Brain microvascular endothelial cell (primary cell): ENCODE measurements at regions not wholly inside any gene's neighbourhood (a gene's known extent, or its start where the extent isn't known, plus 50 kb on each side); places are given as distances from the start of the nearest gene placed in this dataset.

Source experiments
- DNase-seq: peaks from one replicate; pipeline ENCODE4 v3.0.0-alpha.2; 2020
- H3K27ac ChIP-seq: fragments of 250-450 bp; sonication (Bioruptor Pico); 2 replicates; pipeline ENCODE4 v1.5.1; 2020; ENCODE audit warnings: mild to moderate bottlenecking, moderate library complexity
- H3K27me3 ChIP-seq: fragments of 250-450 bp; sonication (Bioruptor Pico); replicated peaks from 2 replicates; pipeline ENCODE4 v1.5.1; 2020; ENCODE audit warnings: mild to moderate bottlenecking
- H3K36me3 ChIP-seq: fragments of 250-450 bp; sonication (Bioruptor Pico); replicated peaks from 2 replicates; pipeline ENCODE4 v1.5.1; 2020; ENCODE audit warnings: mild to moderate bottlenecking
- H3K4me3 ChIP-seq: 2 replicates; pipeline ENCODE4 v1.5.1; 2011; ENCODE audit warnings: low read depth, mild to moderate bottlenecking, control low read depth, low read length, moderate library complexity
- in situ Hi-C: cut with HindIII; loops from 2 replicates; pipeline ENCODE4 v1.10.0; 2017; ENCODE audit warnings: low sequenced_read_pairs, low pct_ligation_motif_present
- TF ChIP-seq, protein P1 (sequence below): IDR thresholded peaks from 2 replicates; pipeline ENCODE4 v1.5.1; 2011; ENCODE audit warnings: low read depth, mild to moderate bottlenecking, moderate library complexity, low read length, control low read depth, inconsistent platforms; ENCODE audit errors: missing control alignments

DNA sequence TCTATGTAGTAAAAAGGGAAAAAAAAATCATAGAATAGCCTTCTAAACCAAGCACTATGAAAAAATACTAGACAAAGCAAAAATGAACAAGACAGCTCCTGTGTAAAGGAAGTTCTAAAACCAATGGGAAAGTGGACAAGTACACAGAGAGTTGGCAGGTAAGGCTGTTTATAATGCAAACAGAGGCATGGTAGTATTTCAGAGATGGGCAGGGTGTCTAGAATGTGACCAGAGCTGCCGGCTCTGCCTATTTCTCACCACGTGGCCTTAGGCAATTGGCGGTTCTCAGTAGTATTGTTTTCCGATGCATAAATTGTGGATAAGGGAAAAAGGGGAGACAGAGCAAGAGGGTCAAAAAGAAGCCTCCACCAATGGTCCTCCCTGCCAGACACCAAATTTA, 173.6 kb downstream of the ANKRD30B start:
- DNase-seq: no peak
- Histone ChIP-seq H3K4me3 (no peak overlapping the region), H3K36me3 (no peaks in the 10 kb centered on the region), H3K27me3 (no peaks in the 10 kb centered on the region), H3K27ac (no peak overlapping the region)
- in situ Hi-C loops: no loop called here
- TF ChIP-seq, protein P1, sequence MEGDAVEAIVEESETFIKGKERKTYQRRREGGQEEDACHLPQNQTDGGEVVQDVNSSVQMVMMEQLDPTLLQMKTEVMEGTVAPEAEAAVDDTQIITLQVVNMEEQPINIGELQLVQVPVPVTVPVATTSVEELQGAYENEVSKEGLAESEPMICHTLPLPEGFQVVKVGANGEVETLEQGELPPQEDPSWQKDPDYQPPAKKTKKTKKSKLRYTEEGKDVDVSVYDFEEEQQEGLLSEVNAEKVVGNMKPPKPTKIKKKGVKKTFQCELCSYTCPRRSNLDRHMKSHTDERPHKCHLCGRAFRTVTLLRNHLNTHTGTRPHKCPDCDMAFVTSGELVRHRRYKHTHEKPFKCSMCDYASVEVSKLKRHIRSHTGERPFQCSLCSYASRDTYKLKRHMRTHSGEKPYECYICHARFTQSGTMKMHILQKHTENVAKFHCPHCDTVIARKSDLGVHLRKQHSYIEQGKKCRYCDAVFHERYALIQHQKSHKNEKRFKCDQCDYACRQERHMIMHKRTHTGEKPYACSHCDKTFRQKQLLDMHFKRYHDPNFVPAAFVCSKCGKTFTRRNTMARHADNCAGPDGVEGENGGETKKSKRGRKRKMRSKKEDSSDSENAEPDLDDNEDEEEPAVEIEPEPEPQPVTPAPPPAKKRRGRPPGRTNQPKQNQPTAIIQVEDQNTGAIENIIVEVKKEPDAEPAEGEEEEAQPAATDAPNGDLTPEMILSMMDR: no peak

DNA sequence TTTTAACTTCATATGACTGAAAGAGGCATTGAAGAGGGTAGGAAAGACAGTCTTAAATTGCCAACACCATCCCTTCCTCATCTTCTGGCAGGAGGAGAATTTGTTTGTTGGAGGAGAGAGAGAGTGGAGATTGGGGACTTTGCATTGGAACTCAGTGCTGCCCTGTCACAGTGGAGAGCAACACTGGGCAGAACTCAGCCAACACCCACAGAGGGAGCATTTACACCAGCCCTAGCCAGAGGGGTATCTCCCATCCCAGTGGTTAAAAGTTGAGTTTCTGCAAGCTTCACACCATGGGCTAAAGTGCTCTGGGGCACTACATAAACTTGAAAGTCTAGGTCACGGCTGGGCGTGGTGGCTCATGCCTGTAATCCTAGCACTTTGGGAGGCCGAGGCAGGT, 174.1 kb downstream of the ANKRD30B start:
- TF ChIP-seq, protein P1: no peak
- Histone ChIP-seq H3K27me3 (no peaks in the 10 kb centered on the region), H3K27ac (no peak overlapping the region), H3K4me3 (no peak overlapping the region), H3K36me3 (no peaks in the 10 kb centered on the region)
- no peak for DNase-seq
- in situ Hi-C loops: no loop called here

DNA sequence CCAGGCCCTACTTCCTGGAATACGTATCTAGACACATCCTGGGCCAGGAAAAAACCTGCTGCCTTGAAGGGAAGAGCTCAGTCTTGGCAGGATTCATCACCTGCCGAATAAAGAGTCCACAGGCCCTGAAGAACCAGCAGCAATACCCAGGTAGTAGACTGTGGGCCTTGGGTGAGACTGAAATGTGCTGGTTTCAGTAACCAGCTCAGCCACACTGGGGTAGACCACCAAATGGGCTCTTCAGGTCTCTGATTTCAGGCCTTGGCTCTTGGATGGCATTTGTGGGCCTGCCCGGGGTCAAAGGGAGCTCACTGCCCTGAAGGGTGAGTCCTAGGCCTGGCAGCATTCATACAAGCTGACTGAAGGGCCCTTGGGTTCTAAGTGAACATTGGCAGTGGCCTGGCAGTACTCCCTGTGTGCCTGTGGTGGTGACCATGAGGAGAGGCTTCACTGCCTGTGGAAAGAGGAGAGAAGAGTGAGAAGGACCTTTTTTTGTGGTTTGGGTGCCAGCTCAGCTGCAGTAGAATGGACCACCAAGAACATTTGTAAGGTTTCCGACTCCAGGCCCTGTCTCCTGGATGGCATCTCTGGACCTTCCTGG, 175.1 kb downstream of the ANKRD30B start:
- Histone ChIP-seq H3K36me3 (no peaks in the 10 kb centered on the region), H3K27me3 (no peaks in the 10 kb centered on the region), H3K4me3 (no peak overlapping the region), H3K27ac (no peak overlapping the region)
- TF ChIP-seq, protein P1: no peak
- DNase-seq: no peak
- in situ Hi-C loops: no loop called here

DNA sequence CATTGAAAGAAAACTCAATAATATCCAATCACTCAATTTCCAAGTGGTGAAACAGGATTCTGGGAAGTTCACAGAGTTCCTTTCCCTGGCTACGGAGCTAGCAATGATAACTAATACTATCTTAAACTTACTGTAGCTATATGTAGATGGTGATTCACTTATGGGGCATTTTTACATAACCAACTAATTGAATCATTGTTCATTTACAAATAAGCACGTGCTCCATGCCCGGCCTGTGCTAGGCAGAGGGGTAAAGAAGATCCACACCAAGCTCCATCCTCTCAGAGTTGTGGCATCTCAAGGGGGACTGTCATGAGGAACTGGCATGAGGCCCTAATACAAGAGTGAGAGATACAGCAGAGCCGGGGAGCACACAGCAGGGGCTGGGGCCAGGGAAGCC, 176.3 kb downstream of the ANKRD30B start:
- in situ Hi-C loops: no loop called here
- DNase-seq: no peak
- Histone ChIP-seq H3K36me3 (no peaks in the 10 kb centered on the region), H3K27me3 (no peaks in the 10 kb centered on the region), H3K27ac (no peak overlapping the region), H3K4me3 (no peak overlapping the region)
- TF ChIP-seq, protein P1: no peak

DNA sequence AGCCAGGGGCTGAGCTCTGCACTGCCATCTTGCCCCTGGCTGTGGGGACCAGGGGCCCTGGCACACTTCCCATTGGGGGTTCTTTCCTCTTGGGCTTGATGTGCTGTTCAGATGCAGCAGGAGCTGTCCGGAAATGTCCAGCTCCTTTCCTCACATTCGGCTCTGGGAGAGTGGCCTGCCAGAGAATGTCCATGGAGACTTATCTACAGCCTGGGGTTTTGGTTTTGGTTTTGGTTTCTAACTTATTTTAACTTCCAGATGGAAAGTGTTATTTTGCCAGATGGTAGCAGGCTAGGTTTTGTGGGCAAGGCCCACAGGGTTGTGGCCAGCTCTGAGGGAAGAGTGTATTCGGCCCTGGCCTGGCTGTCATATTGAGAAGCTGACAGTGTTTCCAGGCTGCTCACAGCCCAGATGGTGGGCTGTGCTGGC, 177.3 kb downstream of the ANKRD30B start:
- Histone ChIP-seq H3K27ac (no peak overlapping the region), H3K4me3 (no peak overlapping the region), H3K36me3 (no peaks in the 10 kb centered on the region), H3K27me3 (no peaks in the 10 kb centered on the region)
- no peak for DNase-seq
- in situ Hi-C loops: no loop called here
- TF ChIP-seq, protein P1: no peak

DNA sequence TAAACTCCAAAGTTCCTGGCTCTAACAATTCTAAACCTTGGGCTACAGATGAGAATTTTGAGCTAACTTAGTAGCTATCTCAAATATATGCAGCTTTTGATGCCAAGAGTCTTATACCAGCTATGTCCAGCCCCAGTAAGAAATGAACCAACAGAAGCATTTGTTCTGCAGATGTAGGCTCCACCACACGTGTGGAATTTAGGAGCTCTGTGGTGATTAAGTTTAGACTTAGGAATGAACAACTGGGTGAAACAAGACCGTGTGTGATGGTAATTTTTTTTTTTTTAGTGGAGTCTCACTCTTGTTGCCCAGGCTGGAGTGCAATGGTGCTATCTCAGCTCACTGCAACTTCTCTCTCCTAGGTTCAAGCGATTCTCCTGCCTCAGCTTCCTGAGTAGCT, 179.7 kb downstream of the ANKRD30B start:
- no peaks in the 10 kb centered on the region for H3K36me3 ChIP-seq
- in situ Hi-C loops: no loop called here
- no peaks in the 10 kb centered on the region for H3K27me3 ChIP-seq
- no peak overlapping the region for H3K27ac ChIP-seq
- DNase-seq: no peak
- no peak overlapping the region for H3K4me3 ChIP-seq
- TF ChIP-seq, protein P1: no peak
